Upper lobe of right lung (tissue), 1 donor: ENCODE measurements at regions not wholly inside any gene's neighbourhood (a gene's known extent, or its start where the extent isn't known, plus 50 kb on each side); places are given as distances from the start of the nearest gene placed in this dataset.

Experiments
- ATAC-seq: fragments of 200-7000 bp; cut with Tn5 transposase; one replicate; pipeline ENCODE4 v1.9.1; 2020; ENCODE audit warnings: mild to moderate bottlenecking, moderate library complexity
- DNase-seq: peaks from one replicate; pipeline ENCODE4 v3.0.0-alpha.2; 2020
- H3K27ac ChIP-seq: fragments of 200-600 bp; one replicate; pipeline ENCODE4 v1.8.0; 2022
- H3K27me3 ChIP-seq: fragments of 200-600 bp; one replicate; pipeline ENCODE4 v1.8.0; 2022; ENCODE audit warnings: mild to moderate bottlenecking
- H3K36me3 ChIP-seq: fragments of 200-600 bp; one replicate; pipeline ENCODE4 v1.8.0; 2022
- H3K4me1 ChIP-seq: fragments of 200-600 bp; one replicate; pipeline ENCODE4 v1.8.0; 2022
- H3K4me3 ChIP-seq: fragments of 200-600 bp; one replicate; pipeline ENCODE4 v1.8.0; 2022; ENCODE audit warnings: mild to moderate bottlenecking
- H3K9me3 ChIP-seq: fragments of 200-600 bp; one replicate; pipeline ENCODE4 v1.8.0; 2022
- CTCF ChIP-seq: fragments of 200-600 bp; IDR thresholded peaks from one replicate; pipeline ENCODE4 v1.8.0; 2022; ENCODE audit warnings: antibody characterized with exemption
- intact Hi-C: fragments of 100-400 bp; cut with DNase I; formaldehyde crosslinking; loops from one replicate; pipeline ENCODE4 v1.11.0; 2022
- donor health status: DM: no; HTN: yes; CAD: no; lungs with severe emphysema.

GRCh38 chr20:24809606-24810005 lies 139.5 kb upstream of the CST7 start:
- no peak overlapping the region for H3K4me3 ChIP-seq
- no peaks in the 10 kb centered on the region for H3K4me1 ChIP-seq
- H3K27me3 ChIP-seq = no peaks in the 10 kb centered on the region
- no peaks in the 10 kb centered on the region for H3K36me3 ChIP-seq
- ATAC-seq = no peak
- TF ChIP-seq CTCF = no peak
- H3K27ac ChIP-seq = no peak overlapping the region
- intact Hi-C loops = no loop called here
- no peak for DNase-seq
- no peaks in the 10 kb centered on the region for H3K9me3 ChIP-seq

- H3K27ac ChIP-seq = no peak overlapping the region
- H3K4me3 ChIP-seq = no peak overlapping the region
- no peak for TF ChIP-seq CTCF
- no peaks in the 10 kb centered on the region for H3K36me3 ChIP-seq
- intact Hi-C loops = no loop called here
- DNase-seq (no peak), ATAC-seq (no peak)
- H3K4me1 ChIP-seq = no peaks in the 10 kb centered on the region
- H3K9me3 ChIP-seq = no peaks in the 10 kb centered on the region
- H3K27me3 ChIP-seq = no peaks in the 10 kb centered on the region
Measured at GRCh38 chr20:24810676-24811407, 138.2 kb upstream of the CST7 start.

GRCh38 chr20:24812373-24812772 lies 136.7 kb upstream of the CST7 start:
- Histone ChIP-seq H3K27ac (no peak overlapping the region), H3K36me3 (no peaks in the 10 kb centered on the region), H3K4me3 (no peak overlapping the region), H3K9me3 (no peaks in the 10 kb centered on the region), H3K4me1 (no peaks in the 10 kb centered on the region), H3K27me3 (no peaks in the 10 kb centered on the region)
- ATAC-seq = no peak
- no peak for DNase-seq
- intact Hi-C loops = no loop called here
- no peak for TF ChIP-seq CTCF

DNA sequence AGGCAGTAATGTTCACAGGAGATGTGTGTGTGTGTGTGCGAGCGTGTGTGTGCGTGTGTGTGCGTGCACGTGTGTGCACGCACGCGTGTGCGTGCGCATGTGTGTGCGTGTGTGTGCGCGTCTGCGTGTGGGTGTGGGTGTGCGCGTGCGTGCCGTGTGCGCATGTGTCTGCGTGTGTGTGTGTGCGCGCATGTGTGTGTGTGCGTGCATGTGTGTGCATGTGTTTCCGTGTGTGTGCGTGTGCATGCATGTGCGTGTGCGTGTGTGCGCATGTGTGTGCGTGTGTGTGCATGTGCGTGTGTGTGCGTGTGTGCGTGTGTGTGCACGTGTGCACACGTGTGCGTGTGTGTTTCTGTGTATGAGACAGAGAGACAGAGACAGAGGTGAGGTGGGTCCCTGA lies 136.0 kb upstream of the CST7 start:
- H3K4me3 ChIP-seq = no peak overlapping the region
- H3K36me3 ChIP-seq = no peaks in the 10 kb centered on the region
- H3K4me1 ChIP-seq = no peaks in the 10 kb centered on the region
- H3K9me3 ChIP-seq = no peaks in the 10 kb centered on the region
- no peaks in the 10 kb centered on the region for H3K27me3 ChIP-seq
- intact Hi-C loops = no loop called here
- TF ChIP-seq CTCF = no peak
- ATAC-seq (no peak), DNase-seq (no peak)
- H3K27ac ChIP-seq = no peak overlapping the region

DNA sequence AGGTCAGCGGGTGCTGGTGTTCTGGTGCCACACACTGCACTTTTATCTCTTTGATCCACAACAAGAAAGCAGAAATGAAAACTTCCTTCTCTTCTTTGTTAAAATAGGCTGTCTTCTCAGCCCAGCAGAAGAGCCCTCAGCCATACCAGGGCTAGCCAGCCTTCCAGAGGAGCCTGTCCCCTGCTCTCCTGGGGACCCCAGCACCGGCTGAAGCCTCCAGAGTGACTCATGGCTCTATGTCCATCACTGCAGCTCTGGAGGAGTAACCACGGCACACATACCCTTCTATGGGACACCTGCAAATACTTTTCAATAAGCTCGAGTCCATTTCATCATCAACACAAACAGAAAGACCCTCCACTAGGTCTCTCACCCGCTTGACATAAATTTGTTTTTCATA lies 135.6 kb upstream of the CST7 start:
- Histone ChIP-seq H3K36me3 (no peaks in the 10 kb centered on the region), H3K9me3 (no peaks in the 10 kb centered on the region), H3K27me3 (no peaks in the 10 kb centered on the region), H3K4me1 (no peaks in the 10 kb centered on the region), H3K27ac (no peak overlapping the region), H3K4me3 (no peak overlapping the region)
- ATAC-seq = no peak
- TF ChIP-seq CTCF = no peak
- DNase-seq = no peak
- intact Hi-C loops = no loop called here

DNA sequence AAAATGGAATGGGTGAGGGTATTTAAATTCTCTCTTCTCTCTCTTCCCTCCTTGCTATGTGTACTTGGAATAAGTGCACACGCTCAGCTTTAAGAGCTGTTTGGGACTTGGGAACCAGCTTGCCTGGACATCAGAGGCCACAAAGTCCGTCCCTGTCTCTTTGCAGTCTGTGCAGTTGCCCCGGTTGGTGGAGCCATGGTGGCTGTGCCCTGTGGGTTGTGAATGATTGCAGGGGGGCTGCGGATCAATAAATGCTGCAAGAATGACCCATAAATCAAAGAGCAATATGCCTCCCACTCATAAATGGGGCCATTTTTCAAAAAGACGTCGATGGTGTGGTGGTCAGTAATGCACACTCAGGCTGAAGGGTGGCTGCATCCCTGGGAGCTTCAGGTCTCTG lies 135.1 kb upstream of the CST7 start:
- Histone ChIP-seq H3K4me1 (no peaks in the 10 kb centered on the region), H3K9me3 (no peaks in the 10 kb centered on the region), H3K36me3 (no peaks in the 10 kb centered on the region), H3K27me3 (no peaks in the 10 kb centered on the region), H3K27ac (no peak overlapping the region), H3K4me3 (no peak overlapping the region)
- DNase-seq = no peak
- ATAC-seq = no peak
- no peak for TF ChIP-seq CTCF
- intact Hi-C loops = no loop called here
